Breast epithelium (tissue), 4 donors: ENCODE measurements at regions not wholly inside any gene's neighbourhood (a gene's known extent, or its start where the extent isn't known, plus 50 kb on each side); places are given as distances from the start of the nearest gene placed in this dataset.

ENCODE experiments used
- DNase-seq, 2 donors: peaks; one replicate each; pipeline ENCODE4 v3.0.0-alpha.2; 2019; ENCODE audit warnings: low spot score in 2 of 2
- H3K27ac ChIP-seq, 2 donors: fragments of 200-600 bp; sonication (generic) in 1 of 2; one replicate each; pipeline ENCODE4 v1.5.1; 2016 to 2019; ENCODE audit warnings: mild to moderate bottlenecking in 1 of 2
- H3K27me3 ChIP-seq, 2 donors: fragments of 200-600 bp; sonication (generic) in 1 of 2; one replicate each; pipeline versions ENCODE4 v1.5.1 to v1.6.0; 2017 to 2019; ENCODE audit warnings: control low read depth in 1 of 2, mild to moderate bottlenecking in 1 of 2
- H3K36me3 ChIP-seq: fragments of 200-600 bp; one replicate; pipeline ENCODE4 v1.5.1; 2019
- H3K4me1 ChIP-seq, 2 donors: fragments of 200-600 bp; sonication (generic); one replicate each; pipeline ENCODE4 v1.5.1; 2016 to 2019; ENCODE audit warnings: control low read depth in 1 of 2
- H3K4me3 ChIP-seq, 3 donors: fragments of 200-600 bp; sonication (generic); 1 replicate in 2 of 3; 2 replicates in 1 of 3; pipeline ENCODE4 v1.5.1; 2016 to 2019; ENCODE audit warnings: mild to moderate bottlenecking in 3 of 3, moderate library complexity in 2 of 3
- H3K9me3 ChIP-seq, 2 donors: fragments of 200-600 bp; sonication (generic) in 1 of 2; one replicate each; pipeline ENCODE4 v1.5.1; 2016 to 2019; ENCODE audit warnings: control low read depth in 1 of 2
- POLR2A ChIP-seq: fragments of 450-650 bp; IDR thresholded peaks from one replicate; pipeline ENCODE4 v1.6.1; 2016; ENCODE audit warnings: antibody characterized with exemption, mild to moderate bottlenecking, moderate library complexity
- POLR2AphosphoS5 ChIP-seq, 3 donors: sonication (generic); formaldehyde crosslinking; IDR thresholded peaks; one replicate each; pipeline ENCODE4 v1.6.1; 2017; ENCODE audit warnings: antibody characterized with exemption in 3 of 3
- intact Hi-C: fragments of 100-400 bp; cut with DNase I; formaldehyde crosslinking; loops from one replicate; pipeline ENCODE4 v1.15.1; 2023; ENCODE audit warnings: low total_unique reads
- TF ChIP-seq, protein P1 (sequence below), 3 donors: fragments of 450-650 bp; IDR thresholded peaks; one replicate each; pipeline ENCODE4 v1.5.1; 2016 to 2017; ENCODE audit warnings: antibody characterized with exemption in 3 of 3, mild to moderate bottlenecking in 3 of 3, moderate library complexity in 3 of 3

DNA sequence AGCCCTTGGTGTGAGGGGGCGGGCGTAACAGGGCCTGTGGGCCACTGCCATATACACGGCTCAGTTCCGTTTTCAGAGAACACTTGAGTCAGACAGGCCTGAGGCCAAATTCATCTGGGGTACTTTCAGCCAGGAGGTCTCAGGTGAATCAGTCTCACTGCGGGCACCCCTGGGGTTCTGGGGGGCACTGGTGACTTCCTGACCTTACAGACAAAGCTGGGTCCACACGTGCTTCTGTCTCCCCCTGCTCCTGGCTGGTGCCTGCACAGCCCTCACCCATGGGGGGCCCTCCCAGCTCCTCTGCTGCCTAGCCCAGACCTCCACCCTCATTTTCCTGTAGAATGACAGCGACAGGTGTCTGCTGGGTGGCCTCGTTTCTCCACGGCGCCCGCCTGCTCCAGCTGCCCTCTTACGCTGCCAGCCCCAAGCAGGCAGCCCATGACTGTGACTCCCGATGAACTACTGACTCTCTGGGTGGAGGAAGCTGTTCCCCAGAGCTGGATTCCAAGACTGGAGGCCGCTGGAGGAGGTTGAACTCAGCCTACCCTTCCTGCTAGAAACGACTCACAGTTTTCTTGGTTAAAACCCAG lies 374.1 kb upstream of the IRX4 start:
- intact Hi-C loops = no loop called here
- Histone ChIP-seq H3K27ac (no peak overlapping the region), H3K27me3 (no peaks in the 10 kb centered on the region), H3K9me3 (no peaks in the 10 kb centered on the region), H3K4me1 (no peaks in the 10 kb centered on the region), H3K4me3 (no peak overlapping the region), H3K36me3 (no peaks in the 10 kb centered on the region)
- TF ChIP-seq, protein P1, sequence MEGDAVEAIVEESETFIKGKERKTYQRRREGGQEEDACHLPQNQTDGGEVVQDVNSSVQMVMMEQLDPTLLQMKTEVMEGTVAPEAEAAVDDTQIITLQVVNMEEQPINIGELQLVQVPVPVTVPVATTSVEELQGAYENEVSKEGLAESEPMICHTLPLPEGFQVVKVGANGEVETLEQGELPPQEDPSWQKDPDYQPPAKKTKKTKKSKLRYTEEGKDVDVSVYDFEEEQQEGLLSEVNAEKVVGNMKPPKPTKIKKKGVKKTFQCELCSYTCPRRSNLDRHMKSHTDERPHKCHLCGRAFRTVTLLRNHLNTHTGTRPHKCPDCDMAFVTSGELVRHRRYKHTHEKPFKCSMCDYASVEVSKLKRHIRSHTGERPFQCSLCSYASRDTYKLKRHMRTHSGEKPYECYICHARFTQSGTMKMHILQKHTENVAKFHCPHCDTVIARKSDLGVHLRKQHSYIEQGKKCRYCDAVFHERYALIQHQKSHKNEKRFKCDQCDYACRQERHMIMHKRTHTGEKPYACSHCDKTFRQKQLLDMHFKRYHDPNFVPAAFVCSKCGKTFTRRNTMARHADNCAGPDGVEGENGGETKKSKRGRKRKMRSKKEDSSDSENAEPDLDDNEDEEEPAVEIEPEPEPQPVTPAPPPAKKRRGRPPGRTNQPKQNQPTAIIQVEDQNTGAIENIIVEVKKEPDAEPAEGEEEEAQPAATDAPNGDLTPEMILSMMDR (IDR thresholded peaks at IDR 0.05) = no peak
- TF ChIP-seq POLR2AphosphoS5 (IDR thresholded peaks at IDR 0.05) (no peak), POLR2A (no peak)
- no peak for DNase-seq

DNA sequence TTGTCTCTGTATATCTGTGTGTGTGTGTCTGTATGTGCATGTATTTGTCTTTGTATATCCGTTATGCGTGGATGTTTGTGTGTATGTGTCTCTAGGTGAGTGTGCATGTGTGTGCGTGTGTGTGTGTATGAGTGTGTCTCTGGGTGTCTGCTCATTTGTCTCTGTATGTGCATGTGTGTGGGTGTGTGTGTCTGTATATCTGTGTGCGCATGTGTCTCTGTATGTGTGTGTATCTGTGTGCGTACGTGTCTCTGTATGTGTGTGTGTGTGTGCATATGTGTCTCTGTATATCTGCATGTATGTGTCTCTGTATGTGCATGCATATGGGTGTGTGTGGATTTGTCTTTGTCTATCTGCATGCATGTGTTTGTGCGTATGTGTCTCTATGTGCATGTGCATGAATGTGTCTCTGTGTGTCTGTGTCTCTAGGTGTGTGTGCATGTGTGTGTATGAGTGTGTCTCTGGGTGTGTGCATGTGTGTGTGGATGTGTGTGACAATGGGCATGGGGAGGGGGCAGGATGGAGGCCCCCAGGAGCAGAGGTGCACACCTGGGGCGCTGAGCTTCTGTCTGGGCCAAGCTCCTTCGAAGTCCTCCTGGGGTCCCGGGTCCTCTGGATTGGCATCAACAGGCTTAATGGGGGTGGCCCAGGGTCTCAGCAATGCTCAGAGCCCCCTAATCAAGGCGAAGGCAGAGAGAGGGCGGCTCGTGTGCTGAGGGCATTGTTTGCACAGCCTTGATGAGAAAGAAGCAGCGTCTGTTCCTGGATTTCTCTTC lies 373.4 kb upstream of the IRX4 start:
- no peak overlapping the region for H3K27ac ChIP-seq
- no peak for DNase-seq
- H3K4me3 ChIP-seq = no peak overlapping the region
- H3K27me3 ChIP-seq = no peaks in the 10 kb centered on the region
- H3K36me3 ChIP-seq = no peaks in the 10 kb centered on the region
- TF ChIP-seq POLR2AphosphoS5 (IDR thresholded peaks at IDR 0.05) (no peak), POLR2A (no peak)
- TF ChIP-seq, protein P1 (IDR thresholded peaks at IDR 0.05) = no peak
- intact Hi-C loops = no loop called here
- H3K4me1 ChIP-seq = no peaks in the 10 kb centered on the region
- no peaks in the 10 kb centered on the region for H3K9me3 ChIP-seq

DNA sequence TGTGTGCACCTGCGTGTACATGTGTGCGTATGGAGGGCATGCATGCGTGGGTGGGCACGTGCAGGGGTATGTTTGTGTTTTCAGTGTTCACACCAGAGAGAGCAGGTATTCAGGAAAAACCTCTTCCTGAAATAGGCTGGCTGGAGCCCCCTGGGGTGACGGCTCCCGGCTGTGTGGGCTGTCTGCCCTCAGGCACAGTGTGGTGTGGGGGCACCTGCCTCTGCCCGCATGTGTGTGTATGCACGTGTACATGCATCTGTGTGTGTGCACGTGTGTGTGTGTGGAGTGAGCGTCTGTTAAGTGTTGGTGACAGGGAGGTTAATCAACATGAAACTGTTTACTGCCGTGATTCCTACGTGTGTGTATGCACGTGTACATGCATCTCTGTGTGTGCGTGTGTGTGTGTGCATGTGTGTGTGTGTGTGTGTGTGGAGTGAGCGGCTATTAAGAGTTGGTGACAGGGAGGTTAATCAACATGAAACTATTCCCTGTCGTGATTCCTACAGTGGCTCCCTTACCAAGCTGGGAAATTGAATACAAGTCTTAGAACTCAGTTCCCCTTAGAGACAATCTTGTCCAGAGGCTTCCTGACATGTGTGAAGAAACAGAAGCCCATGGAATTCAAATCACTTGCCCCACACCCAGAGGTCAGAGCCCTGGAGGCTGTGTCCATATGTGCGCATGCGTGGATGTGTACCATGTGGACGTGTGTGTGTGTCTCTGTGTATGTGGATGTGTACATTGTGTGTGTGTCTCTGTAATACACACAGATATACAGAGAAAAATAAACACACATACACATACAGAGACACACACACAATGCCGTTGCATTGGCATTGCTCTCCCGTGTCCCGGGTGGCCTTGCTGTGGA lies 372.4 kb upstream of the IRX4 start:
- no peak for TF ChIP-seq POLR2A
- TF ChIP-seq POLR2AphosphoS5 (IDR thresholded peaks at IDR 0.05) = no peak
- TF ChIP-seq, protein P1 (IDR thresholded peaks at IDR 0.05) = no peak
- Histone ChIP-seq H3K4me1 (no peaks in the 10 kb centered on the region), H3K27ac (no peak overlapping the region), H3K27me3 (no peaks in the 10 kb centered on the region), H3K36me3 (no peaks in the 10 kb centered on the region), H3K4me3 (no peak overlapping the region), H3K9me3 (no peaks in the 10 kb centered on the region)
- DNase-seq = no peak
- intact Hi-C loops = no loop called here

GRCh38 chr5:2254406-2254805 lies 371.7 kb upstream of the IRX4 start:
- Histone ChIP-seq H3K27me3 (no peaks in the 10 kb centered on the region), H3K27ac (no peak overlapping the region), H3K36me3 (no peaks in the 10 kb centered on the region), H3K4me1 (no peaks in the 10 kb centered on the region), H3K4me3 (no peak overlapping the region), H3K9me3 (no peaks in the 10 kb centered on the region)
- TF ChIP-seq POLR2AphosphoS5 (IDR thresholded peaks at IDR 0.05) = no peak
- TF ChIP-seq, protein P1 (IDR thresholded peaks at IDR 0.05) = no peak
- no peak for TF ChIP-seq POLR2A
- DNase-seq = no peak
- intact Hi-C loops = no loop called here
